ENCODE measurements at regions not wholly inside any gene's neighbourhood (a gene's known extent, or its start where the extent isn't known, plus 50 kb on each side); places are given as distances from the start of the nearest gene placed in this dataset.
A peak's percentile ranks its signal among the peaks of the same experiment; 100 is the strongest.

DNA sequence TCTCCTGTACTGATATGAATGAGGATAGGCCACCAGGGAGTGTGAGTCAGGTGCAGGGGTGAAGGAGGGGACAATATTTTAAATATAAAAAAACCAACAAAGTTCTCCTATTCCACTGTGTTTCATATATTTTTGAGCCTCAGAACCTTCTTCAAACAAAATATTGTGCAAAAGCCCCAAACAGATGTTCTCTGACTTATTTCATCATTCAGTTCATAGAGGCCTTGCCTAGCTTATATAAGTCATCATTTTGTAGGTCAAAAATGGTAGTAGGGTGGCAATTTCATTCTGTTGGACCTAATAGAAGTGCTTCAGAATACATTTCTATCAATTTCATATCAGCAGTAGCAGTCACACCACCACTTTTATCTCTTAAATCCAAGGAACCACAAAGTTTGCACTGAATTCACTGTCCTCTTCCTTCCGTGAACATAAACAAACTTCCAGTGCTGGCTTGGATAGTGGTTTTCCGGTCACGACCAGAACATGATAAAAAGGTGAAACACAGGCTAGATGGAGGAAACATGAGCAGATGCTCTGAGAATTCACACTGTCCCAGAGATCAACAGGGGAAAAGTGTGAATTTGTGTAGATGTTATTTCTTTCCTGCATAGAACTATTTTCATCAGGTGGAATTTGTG, 99.1 kb downstream of the EN1 start (continued):
- TF ChIP-seq, protein P1, sequence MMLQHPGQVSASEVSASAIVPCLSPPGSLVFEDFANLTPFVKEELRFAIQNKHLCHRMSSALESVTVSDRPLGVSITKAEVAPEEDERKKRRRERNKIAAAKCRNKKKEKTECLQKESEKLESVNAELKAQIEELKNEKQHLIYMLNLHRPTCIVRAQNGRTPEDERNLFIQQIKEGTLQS (IDR thresholded peaks at IDR 0.05): peak; percentile 42; the same call in 1 of the 2 replicates
- TF ChIP-seq, protein P1 (CRISPR knock-in tag; conservative IDR thresholded peaks at IDR 0.05): no peak
- TF ChIP-seq ARID2 (IDR thresholded peaks at IDR 0.05) (no peak), TCF7L2 (IDR thresholded peaks at IDR 0.05; ENCODE audit: low read depth, low read length) (no peak), NFRKB (IDR thresholded peaks at IDR 0.05; ENCODE audit: low read depth) (no peak), DDX20 (tag; IDR thresholded peaks at IDR 0.05; ENCODE audit: low read depth) (no peak), YBX1 (IDR thresholded peaks at IDR 0.05) (no peak), POLR2AphosphoS5 (IDR thresholded peaks at IDR 0.05; ENCODE audit: control insufficient read depth, insufficient read depth, low read depth, low read length) (no peak), ZSCAN29 (IDR thresholded peaks at IDR 0.05) (no peak), SIN3A (IDR thresholded peaks at IDR 0.05; ENCODE audit: borderline replicate concordance in 2 of 2, control insufficient read depth in 1 of 2, low read depth in 2 of 2, low read length in 2 of 2) (no peak), ZNF354B (CRISPR knock-in tag; IDR thresholded peaks at IDR 0.05) (no peak), SUPT5H (IDR thresholded peaks at IDR 0.05) (no peak), ZNF253 (CRISPR knock-in tag; conservative IDR thresholded peaks at IDR 0.05) (no peak), FOXP1 (CRISPR knock-in tag; IDR thresholded peaks at IDR 0.05) (no peak), POLR3A (IDR thresholded peaks at IDR 0.05; ENCODE audit: borderline replicate concordance, extremely low read depth, insufficient read depth, insufficient read length) (no peak), FOXJ3 (CRISPR knock-in tag; IDR thresholded peaks at IDR 0.05) (no peak), TEAD4 (IDR thresholded peaks at IDR 0.05; ENCODE audit: low read length) (peak; percentile 91), TEAD4 (CRISPR knock-in tag; IDR thresholded peaks at IDR 0.05; ENCODE audit: borderline replicate concordance) (no peak), RNF2 (IDR thresholded peaks at IDR 0.05) (peak; percentile 77; the same call in 1 of the 2 replicates), ZNF41 (CRISPR knock-in tag; conservative IDR thresholded peaks at IDR 0.05) (no peak), DIDO1 (tag; IDR thresholded peaks at IDR 0.05; ENCODE audit: low read depth) (no peak), SRSF1 (IDR thresholded peaks at IDR 0.05; ENCODE audit: low read depth, low read length) (no peak), ZNF696 (CRISPR knock-in tag; conservative IDR thresholded peaks at IDR 0.05) (no peak), JUN (IDR thresholded peaks at IDR 0.05; ENCODE audit: borderline replicate concordance, low read depth, low read length) (no peak), JUN (CRISPR knock-in tag; IDR thresholded peaks at IDR 0.05; ENCODE audit: borderline replicate concordance) (no peak), ELF2 (CRISPR knock-in tag; IDR thresholded peaks at IDR 0.05) (no peak)
- TF ChIP-seq, protein P2, sequence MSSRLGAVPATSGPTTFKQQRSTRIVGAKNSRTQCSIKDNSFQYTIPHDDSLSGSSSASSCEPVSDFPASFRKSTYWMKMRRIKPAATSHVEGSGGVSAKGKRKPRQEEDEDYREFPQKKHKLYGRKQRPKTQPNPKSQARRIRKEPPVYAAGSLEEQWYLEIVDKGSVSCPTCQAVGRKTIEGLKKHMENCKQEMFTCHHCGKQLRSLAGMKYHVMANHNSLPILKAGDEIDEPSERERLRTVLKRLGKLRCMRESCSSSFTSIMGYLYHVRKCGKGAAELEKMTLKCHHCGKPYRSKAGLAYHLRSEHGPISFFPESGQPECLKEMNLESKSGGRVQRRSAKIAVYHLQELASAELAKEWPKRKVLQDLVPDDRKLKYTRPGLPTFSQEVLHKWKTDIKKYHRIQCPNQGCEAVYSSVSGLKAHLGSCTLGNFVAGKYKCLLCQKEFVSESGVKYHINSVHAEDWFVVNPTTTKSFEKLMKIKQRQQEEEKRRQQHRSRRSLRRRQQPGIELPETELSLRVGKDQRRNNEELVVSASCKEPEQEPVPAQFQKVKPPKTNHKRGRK (tag; IDR thresholded peaks at IDR 0.05): no peak
- TF ChIP-seq, protein P3, sequence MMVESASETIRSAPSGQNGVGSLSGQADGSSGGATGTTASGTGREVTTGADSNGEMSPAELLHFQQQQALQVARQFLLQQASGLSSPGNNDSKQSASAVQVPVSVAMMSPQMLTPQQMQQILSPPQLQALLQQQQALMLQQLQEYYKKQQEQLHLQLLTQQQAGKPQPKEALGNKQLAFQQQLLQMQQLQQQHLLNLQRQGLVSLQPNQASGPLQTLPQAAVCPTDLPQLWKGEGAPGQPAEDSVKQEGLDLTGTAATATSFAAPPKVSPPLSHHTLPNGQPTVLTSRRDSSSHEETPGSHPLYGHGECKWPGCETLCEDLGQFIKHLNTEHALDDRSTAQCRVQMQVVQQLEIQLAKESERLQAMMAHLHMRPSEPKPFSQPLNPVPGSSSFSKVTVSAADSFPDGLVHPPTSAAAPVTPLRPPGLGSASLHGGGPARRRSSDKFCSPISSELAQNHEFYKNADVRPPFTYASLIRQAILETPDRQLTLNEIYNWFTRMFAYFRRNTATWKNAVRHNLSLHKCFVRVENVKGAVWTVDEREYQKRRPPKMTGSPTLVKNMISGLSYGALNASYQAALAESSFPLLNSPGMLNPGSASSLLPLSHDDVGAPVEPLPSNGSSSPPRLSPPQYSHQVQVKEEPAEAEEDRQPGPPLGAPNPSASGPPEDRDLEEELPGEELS (CRISPR knock-in tag; IDR thresholded peaks at IDR 0.05; ENCODE audit: borderline replicate concordance): no peak

Data from K562 (cell line).